Spleen (tissue), 11 donors: ENCODE measurements at regions not wholly inside any gene's neighbourhood (a gene's known extent, or its start where the extent isn't known, plus 50 kb on each side); places are given as distances from the start of the nearest gene placed in this dataset.

Source experiments
- DNase-seq: peaks from one replicate; pipeline ENCODE4 v3.0.0-alpha.2; 2020
- H3K27ac ChIP-seq, 8 donors: fragments of 200-600 bp; sonication (generic) in 7 of 8; 1 replicate in 4 of 8; 2 replicates in 4 of 8; pipeline versions ENCODE4 v1.5.0 to v1.8.0; 2016 to 2021; ENCODE audit warnings: inconsistent platforms in 4 of 8, mild to moderate bottlenecking in 4 of 8, moderate library complexity in 1 of 8
- H3K27me3 ChIP-seq, 7 donors: fragments of 200-600 bp; sonication (generic) in 6 of 7; replicated peaks in 1 of 7; 1 replicate in 4 of 7; 2 replicates in 3 of 7; pipeline versions ENCODE4 v1.5.0 to v1.8.0; 2016 to 2021; ENCODE audit warnings: inconsistent platforms in 3 of 7, mild to moderate bottlenecking in 1 of 7
- H3K36me3 ChIP-seq, 6 donors: fragments of 200-600 bp; sonication (generic) in 5 of 6; 1 replicate in 4 of 6; 2 replicates in 2 of 6; pipeline versions ENCODE4 v1.5.0 to v1.8.0; 2016 to 2021; ENCODE audit warnings: inconsistent platforms in 2 of 6
- H3K4me1 ChIP-seq, 6 donors: fragments of 200-600 bp; sonication (generic) in 5 of 6; 1 replicate in 3 of 6; 2 replicates in 3 of 6; pipeline versions ENCODE4 v1.5.0 to v1.8.0; 2016 to 2021; ENCODE audit warnings: inconsistent platforms in 3 of 6
- H3K4me3 ChIP-seq, 8 donors: fragments of 200-600 bp; sonication (generic) in 7 of 8; 1 replicate in 4 of 8; 2 replicates in 4 of 8; pipeline versions ENCODE4 v1.5.0 to v1.8.0; 2016 to 2021; ENCODE audit warnings: inconsistent platforms in 4 of 8, mild to moderate bottlenecking in 4 of 8, moderate library complexity in 2 of 8
- H3K9me3 ChIP-seq, 8 donors: fragments of 200-600 bp; sonication (generic) in 7 of 8; 1 replicate in 4 of 8; 2 replicates in 4 of 8; pipeline versions ENCODE4 v1.5.0 to v1.8.0; 2016 to 2021; ENCODE audit warnings: inconsistent platforms in 4 of 8
- POLR2A ChIP-seq, 3 donors: fragments of 450-650 bp; IDR thresholded peaks; one replicate each; pipeline ENCODE4 v1.5.1; 2017; ENCODE audit warnings: antibody characterized with exemption in 3 of 3, mild to moderate bottlenecking in 1 of 3
- POLR2AphosphoS5 ChIP-seq, 3 donors: sonication (generic); formaldehyde crosslinking; IDR thresholded peaks; one replicate each; pipeline ENCODE4 v1.5.1; 2017; ENCODE audit warnings: antibody characterized with exemption in 3 of 3
- WGBS, 5 donors: extraction: QIAGEN DNeasy Blood & Tissue Kit in 3 of 5; methylation state at CpG; one replicate each; pipeline versions ENCODE4 v1.1.5 to v1.1.7; 2013 to 2018; 5-methylcytosine and 5-hydroxymethylcytosine counted together
- intact Hi-C: fragments of 100-400 bp; cut with DNase I; formaldehyde crosslinking; loops from one replicate; pipeline ENCODE4 v1.15.0; 2023; ENCODE audit warnings: low total_unique reads
- TF ChIP-seq, protein P1 (sequence below), 11 experiments: fragments of 200-600 bp in 7 of 11; fragments of 450-650 bp in 4 of 11; sonication (generic) in 4 of 11; IDR thresholded peaks in 8 of 11; conservative IDR thresholded peaks in 3 of 11; 1 replicate in 7 of 11; 2 replicates in 4 of 11; pipeline versions ENCODE4 v1.4.0 to v1.8.0; 2016 to 2021; ENCODE audit warnings: antibody characterized with exemption in 11 of 11, inconsistent platforms in 4 of 11, mild to moderate bottlenecking in 1 of 11
- donor health status: healthy with polysubstance abuse.
- donor health status: DM: no; HTN: no; CAD: no; lungs with moderate emphysema.
- donor health status: DM: no; HTN: no; CAD: no.
- donor health status: Bipolar disorder and iron deficiency.
- donor health status: healthy.
- donor health status: DM: no; HTN: no; CAD: no.
- donor health status: DM: yes; HTN: yes; CAD: no.

GRCh38 chr18:29459972-29460371 lies 1283.0 kb upstream of the CDH2 start:
- no peak for DNase-seq
- intact Hi-C loops, result no loop called here

GRCh38 chr18:29457316-29457889 lies 1280.5 kb upstream of the CDH2 start:
- H3K4me1 ChIP-seq, result no peaks in the 10 kb centered on the region
- TF ChIP-seq, protein P1, sequence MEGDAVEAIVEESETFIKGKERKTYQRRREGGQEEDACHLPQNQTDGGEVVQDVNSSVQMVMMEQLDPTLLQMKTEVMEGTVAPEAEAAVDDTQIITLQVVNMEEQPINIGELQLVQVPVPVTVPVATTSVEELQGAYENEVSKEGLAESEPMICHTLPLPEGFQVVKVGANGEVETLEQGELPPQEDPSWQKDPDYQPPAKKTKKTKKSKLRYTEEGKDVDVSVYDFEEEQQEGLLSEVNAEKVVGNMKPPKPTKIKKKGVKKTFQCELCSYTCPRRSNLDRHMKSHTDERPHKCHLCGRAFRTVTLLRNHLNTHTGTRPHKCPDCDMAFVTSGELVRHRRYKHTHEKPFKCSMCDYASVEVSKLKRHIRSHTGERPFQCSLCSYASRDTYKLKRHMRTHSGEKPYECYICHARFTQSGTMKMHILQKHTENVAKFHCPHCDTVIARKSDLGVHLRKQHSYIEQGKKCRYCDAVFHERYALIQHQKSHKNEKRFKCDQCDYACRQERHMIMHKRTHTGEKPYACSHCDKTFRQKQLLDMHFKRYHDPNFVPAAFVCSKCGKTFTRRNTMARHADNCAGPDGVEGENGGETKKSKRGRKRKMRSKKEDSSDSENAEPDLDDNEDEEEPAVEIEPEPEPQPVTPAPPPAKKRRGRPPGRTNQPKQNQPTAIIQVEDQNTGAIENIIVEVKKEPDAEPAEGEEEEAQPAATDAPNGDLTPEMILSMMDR (IDR thresholded peaks at IDR 0.05 in 8 of 11, conservative IDR thresholded peaks at IDR 0.05 in 3 of 11), result no peak
- TF ChIP-seq POLR2A (IDR thresholded peaks at IDR 0.05) (no peak), POLR2AphosphoS5 (IDR thresholded peaks at IDR 0.05) (no peak)
- H3K36me3 ChIP-seq, result no peaks in the 10 kb centered on the region
- intact Hi-C loops, result no loop called here
- H3K27me3 ChIP-seq, result no peaks in the 10 kb centered on the region
- WGBS, 5 donors, result 75 to 91% (median 80%) methylated on average over 4 of the region's 4 CpGs
- no peak overlapping the region for H3K4me3 ChIP-seq
- H3K9me3 ChIP-seq, result peaks cover 0 to 4% (median 0%) of the 10 kb centered on the region in 8 donors
- no peak for DNase-seq
- no peak overlapping the region for H3K27ac ChIP-seq

More at GRCh38 chr18:29459972-29460371, 1283.0 kb upstream of the CDH2 start:
- no peaks in the 10 kb centered on the region for H3K4me1 ChIP-seq
- H3K9me3 ChIP-seq, result no peaks in the 10 kb centered on the region
- no peaks in the 10 kb centered on the region for H3K36me3 ChIP-seq
- TF ChIP-seq, protein P1 (IDR thresholded peaks at IDR 0.05 in 8 of 11, conservative IDR thresholded peaks at IDR 0.05 in 3 of 11), result no peak
- TF ChIP-seq POLR2A (IDR thresholded peaks at IDR 0.05) (no peak), POLR2AphosphoS5 (IDR thresholded peaks at IDR 0.05) (no peak)
- H3K4me3 ChIP-seq, result no peak overlapping the region
- H3K27ac ChIP-seq, result no peak overlapping the region
- no peaks in the 10 kb centered on the region for H3K27me3 ChIP-seq

DNA sequence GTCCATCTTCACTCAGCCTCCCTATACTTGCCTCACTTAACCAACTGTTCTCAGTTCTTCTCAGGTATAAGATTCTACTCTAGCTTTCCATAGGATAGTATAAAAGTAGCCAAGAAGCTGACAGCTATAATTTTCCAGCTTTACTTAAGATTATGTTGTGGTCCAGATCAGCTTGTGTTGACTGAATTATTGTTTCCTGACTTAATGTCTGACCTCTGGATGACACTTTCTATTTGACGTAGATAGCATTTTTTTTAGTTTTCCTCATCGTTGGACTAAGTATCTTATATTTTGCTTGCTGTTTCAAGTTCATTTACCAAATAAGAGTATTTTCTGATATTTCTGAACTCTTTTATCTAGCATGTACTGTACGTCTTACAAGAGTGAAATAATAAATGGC lies 1272.5 kb upstream of the CDH2 start:
- TF ChIP-seq POLR2AphosphoS5 (IDR thresholded peaks at IDR 0.05) (no peak), POLR2A (IDR thresholded peaks at IDR 0.05) (no peak)
- TF ChIP-seq, protein P1 (IDR thresholded peaks at IDR 0.05 in 8 of 11, conservative IDR thresholded peaks at IDR 0.05 in 3 of 11), result no peak
- Histone ChIP-seq H3K27me3 (no peaks in the 10 kb centered on the region), H3K36me3 (no peaks in the 10 kb centered on the region), H3K4me1 (no peaks in the 10 kb centered on the region), H3K4me3 (no peak overlapping the region), H3K27ac (no peak overlapping the region), H3K9me3 (peaks cover 0 to 6% (median 0%) of the 10 kb centered on the region in 8 donors)
- intact Hi-C loops, result no loop called here
- no peak for DNase-seq
- WGBS, 5 donors, result 49 to 60% (median 55%) methylated on average over 3 of the region's 3 CpGs

DNA sequence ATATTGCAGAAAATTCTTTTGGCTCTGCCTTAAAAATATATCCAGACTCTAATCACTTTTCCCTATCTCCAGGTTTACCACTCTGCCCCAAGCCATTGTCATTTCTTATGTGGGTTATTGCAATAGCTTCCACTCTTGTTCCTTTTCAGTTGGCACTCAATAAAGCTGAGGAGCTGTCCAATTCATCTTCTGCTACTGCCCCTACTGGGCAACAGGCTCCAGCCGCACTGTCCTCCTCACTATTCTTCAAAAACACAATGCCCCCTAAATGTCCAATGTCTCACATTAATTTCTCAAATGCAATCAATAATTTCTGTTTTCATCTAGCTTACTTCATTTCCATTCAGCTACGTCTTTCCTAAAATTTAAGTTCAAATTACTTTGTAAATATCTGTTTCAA lies 1262.5 kb upstream of the CDH2 start:
- no peaks in the 10 kb centered on the region for H3K36me3 ChIP-seq
- no peak for TF ChIP-seq POLR2AphosphoS5 (IDR thresholded peaks at IDR 0.05)
- 75 to 82% (median 80%) methylated on average over 2 of the region's 2 CpGs for WGBS, 5 donors
- DNase-seq, result no peak
- no peak overlapping the region for H3K27ac ChIP-seq
- H3K27me3 ChIP-seq, result no peaks in the 10 kb centered on the region
- H3K9me3 ChIP-seq, result peaks cover 0 to 8% (median 2%) of the 10 kb centered on the region in 8 donors
- no peak overlapping the region for H3K4me3 ChIP-seq
- intact Hi-C loops, result loop anchor here (10.0 kb wide), 1 partner anchor 55 kb away; no protein-coding TSS in a partner anchor
- H3K4me1 ChIP-seq, result no peaks in the 10 kb centered on the region
